ENCODE measurements at regions not wholly inside any gene's neighbourhood (a gene's known extent, or its start where the extent isn't known, plus 50 kb on each side); places are given as distances from the start of the nearest gene placed in this dataset.

GRCh38 chr3:146827836-146828235 is 222.7 kb upstream of the PLSCR5 start:
- no peak for FAIRE-seq

- FAIRE-seq, result no peak
These were observed 218.5 kb upstream of the PLSCR5 start for GRCh38 chr3:146823622-146824021.

GRCh38 chr3:146818866-146819265 is 213.7 kb upstream of the PLSCR5 start:
- peak; percentile 72 for FAIRE-seq

GRCh38 chr3:146818301-146818700 is 213.2 kb upstream of the PLSCR5 start:
- FAIRE-seq, result no peak

GRCh38 chr3:146817704-146818103 is 212.6 kb upstream of the PLSCR5 start:
- peak; percentile 74 for FAIRE-seq

GRCh38 chr3:146814601-146815315 is 209.6 kb upstream of the PLSCR5 start:
- no peak for FAIRE-seq

GRCh38 chr3:146813496-146813895 is 208.3 kb upstream of the PLSCR5 start:
- no peak for FAIRE-seq

GRCh38 chr3:146803745-146804144 is 198.6 kb upstream of the PLSCR5 start:
- peak; percentile 98 for FAIRE-seq

GRCh38 chr3:146801492-146801891 is 196.3 kb upstream of the PLSCR5 start:
- no peak for FAIRE-seq

- no peak for FAIRE-seq
These were observed 195.3 kb upstream of the PLSCR5 start for GRCh38 chr3:146800484-146800883.

GRCh38 chr3:146796078-146796477 is 190.9 kb upstream of the PLSCR5 start:
- FAIRE-seq, result no peak

- no peak for FAIRE-seq
These were observed 178.3 kb upstream of the PLSCR5 start for GRCh38 chr3:146783446-146783845.

- peak; percentile 8 for FAIRE-seq
These were observed 176.5 kb upstream of the PLSCR5 start for GRCh38 chr3:146781606-146782005.

- no peak for FAIRE-seq
These were observed 175.9 kb upstream of the PLSCR5 start for GRCh38 chr3:146781059-146781458.

- no peak for FAIRE-seq
These were observed 175.1 kb upstream of the PLSCR5 start for GRCh38 chr3:146780251-146780650.

- FAIRE-seq, result no peak
These were observed 172.8 kb upstream of the PLSCR5 start for GRCh38 chr3:146777941-146778340.

GRCh38 chr3:146772211-146772743 is 167.1 kb upstream of the PLSCR5 start:
- no peak for FAIRE-seq

GRCh38 chr3:146770881-146771280 is 165.7 kb upstream of the PLSCR5 start:
- FAIRE-seq, result no peak

GRCh38 chr3:146770301-146770700 is 165.2 kb upstream of the PLSCR5 start:
- no peak for FAIRE-seq

- no peak for FAIRE-seq
These were observed 152.6 kb upstream of the PLSCR5 start for GRCh38 chr3:146757759-146758158.

GRCh38 chr3:146750196-146750595 is 145.1 kb upstream of the PLSCR5 start:
- no peak for FAIRE-seq

GRCh38 chr3:146747928-146748327 is 142.8 kb upstream of the PLSCR5 start:
- no peak for FAIRE-seq

- no peak for FAIRE-seq
These were observed 141.9 kb upstream of the PLSCR5 start for GRCh38 chr3:146747051-146747450.

GRCh38 chr3:146746190-146746589 is 141.0 kb upstream of the PLSCR5 start:
- no peak for FAIRE-seq

- FAIRE-seq, result no peak
These were observed 134.1 kb upstream of the PLSCR5 start for GRCh38 chr3:146739203-146739671.

Data from endometrium (tissue), 2 donors.